GM19043 (cell line): ENCODE measurements at regions not wholly inside any gene's neighbourhood (a gene's known extent, or its start where the extent isn't known, plus 50 kb on each side); places are given as distances from the start of the nearest gene placed in this dataset.

ENCODE experiments used
- ATAC-seq: cut with Tn5 transposase; IDR thresholded peaks from one replicate; pipeline ENCODE4 v1.9.1; 2021; ENCODE audit warnings: low read depth; ENCODE audit not compliant: unreplicated experiment

GRCh38 chr17:12287953-12288352 lies 267.3 kb downstream of the MAP2K4 start:
- no peak for ATAC-seq

- ATAC-seq: no peak
Measured at GRCh38 chr17:12290207-12290606, 269.5 kb downstream of the MAP2K4 start.

DNA sequence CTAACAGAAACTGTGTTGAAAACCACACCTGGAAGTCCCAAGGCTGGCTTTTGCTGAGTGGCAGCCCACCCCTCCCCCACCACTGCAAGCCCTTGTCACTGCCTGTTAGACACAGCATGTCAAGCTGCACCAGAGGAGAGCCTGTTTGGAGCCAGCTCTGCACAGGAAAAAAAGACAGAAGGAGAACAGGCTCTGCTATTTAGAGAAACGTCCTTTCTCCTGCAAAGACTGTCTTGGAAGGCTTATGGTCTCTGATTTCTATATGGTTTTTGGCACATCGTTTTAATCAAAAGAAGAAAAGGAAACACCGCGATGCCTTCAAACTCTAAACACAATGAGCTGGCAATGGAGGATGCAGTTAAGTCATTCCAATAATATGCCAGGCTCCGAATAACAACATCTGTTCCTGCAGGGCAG lies 275.5 kb downstream of the MAP2K4 start:
- no peak for ATAC-seq

DNA sequence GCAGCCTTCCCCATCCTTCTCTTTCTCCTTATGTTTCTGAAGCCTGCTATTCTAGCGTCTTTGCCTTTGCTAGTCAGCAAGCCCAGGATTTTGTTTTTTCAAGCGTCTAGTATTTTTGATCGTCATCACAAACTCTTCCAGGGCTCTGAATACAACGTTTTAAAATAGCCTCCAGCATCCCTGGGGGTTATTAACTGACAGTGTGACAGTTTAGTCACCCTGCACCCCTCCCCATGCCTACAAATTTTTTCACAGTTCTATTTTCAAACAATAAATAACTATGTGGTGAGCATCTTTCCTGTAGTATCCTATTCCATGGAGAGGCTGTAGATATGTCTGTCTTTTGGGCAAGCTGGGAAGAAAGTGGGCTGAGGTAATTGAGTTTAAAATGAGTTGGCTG lies 280.9 kb downstream of the MAP2K4 start:
- ATAC-seq: no peak

- ATAC-seq: no peak
Measured at GRCh38 chr17:12302711-12303110, 282.0 kb downstream of the MAP2K4 start.

GRCh38 chr17:12310811-12311210 lies 290.1 kb downstream of the MAP2K4 start:
- ATAC-seq: no peak

DNA sequence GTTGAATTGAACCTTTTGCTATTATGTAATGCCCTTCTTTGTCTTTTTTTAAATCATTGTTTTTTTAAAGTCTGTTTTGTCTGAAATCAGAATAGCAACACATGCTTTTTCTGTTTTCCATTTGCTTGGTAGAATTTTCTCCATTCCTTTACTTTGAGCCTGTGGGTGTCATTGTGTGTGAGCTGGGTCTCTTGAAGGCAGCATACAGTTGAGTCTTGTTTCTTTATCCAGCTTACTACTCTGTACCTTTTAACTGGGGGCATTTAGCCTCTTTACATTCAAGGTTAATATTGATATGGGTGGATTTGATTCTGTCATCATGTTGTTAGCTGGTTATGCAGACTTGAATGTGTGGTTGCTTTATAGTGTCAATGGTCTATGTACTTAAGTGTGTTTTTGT lies 292.0 kb downstream of the MAP2K4 start:
- no peak for ATAC-seq

DNA sequence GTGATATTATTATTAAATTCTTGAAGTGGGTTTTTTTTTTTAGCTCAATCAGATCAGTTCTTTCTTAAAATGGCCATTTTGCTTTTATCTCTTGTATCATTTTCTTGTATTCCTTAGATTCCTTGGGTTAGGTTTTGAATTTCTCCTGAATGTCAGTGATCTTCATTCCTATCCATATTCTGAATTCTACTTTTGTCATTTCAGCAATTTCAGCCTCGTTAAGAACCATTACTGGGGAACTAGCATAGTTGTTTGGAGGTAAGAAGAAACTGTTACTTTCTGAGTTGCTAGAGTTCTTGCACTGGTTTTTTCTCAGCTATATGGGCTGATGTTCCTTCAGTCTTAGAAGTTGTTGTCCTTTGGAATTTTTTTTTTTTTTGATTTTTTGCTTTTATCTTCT lies 293.1 kb downstream of the MAP2K4 start:
- no peak for ATAC-seq

DNA sequence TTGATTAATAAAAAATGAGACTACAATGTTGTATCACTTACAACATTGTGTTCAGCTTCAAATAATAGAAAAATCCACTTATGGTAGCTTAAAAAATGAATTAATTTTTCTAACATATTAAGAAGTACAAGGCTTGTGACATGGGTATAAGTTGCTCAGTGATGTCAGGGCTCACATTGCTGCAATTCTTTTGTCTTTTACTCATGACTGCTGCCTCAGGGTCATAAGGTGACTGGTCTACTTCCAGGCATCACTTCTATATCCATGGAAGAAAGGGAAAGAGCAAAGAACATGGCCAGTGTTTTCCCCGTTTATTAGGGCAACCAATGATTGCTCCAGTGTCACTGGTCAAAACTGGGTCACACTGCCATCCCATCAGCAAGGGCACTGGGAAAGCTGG lies 295.3 kb downstream of the MAP2K4 start:
- ATAC-seq: no peak

DNA sequence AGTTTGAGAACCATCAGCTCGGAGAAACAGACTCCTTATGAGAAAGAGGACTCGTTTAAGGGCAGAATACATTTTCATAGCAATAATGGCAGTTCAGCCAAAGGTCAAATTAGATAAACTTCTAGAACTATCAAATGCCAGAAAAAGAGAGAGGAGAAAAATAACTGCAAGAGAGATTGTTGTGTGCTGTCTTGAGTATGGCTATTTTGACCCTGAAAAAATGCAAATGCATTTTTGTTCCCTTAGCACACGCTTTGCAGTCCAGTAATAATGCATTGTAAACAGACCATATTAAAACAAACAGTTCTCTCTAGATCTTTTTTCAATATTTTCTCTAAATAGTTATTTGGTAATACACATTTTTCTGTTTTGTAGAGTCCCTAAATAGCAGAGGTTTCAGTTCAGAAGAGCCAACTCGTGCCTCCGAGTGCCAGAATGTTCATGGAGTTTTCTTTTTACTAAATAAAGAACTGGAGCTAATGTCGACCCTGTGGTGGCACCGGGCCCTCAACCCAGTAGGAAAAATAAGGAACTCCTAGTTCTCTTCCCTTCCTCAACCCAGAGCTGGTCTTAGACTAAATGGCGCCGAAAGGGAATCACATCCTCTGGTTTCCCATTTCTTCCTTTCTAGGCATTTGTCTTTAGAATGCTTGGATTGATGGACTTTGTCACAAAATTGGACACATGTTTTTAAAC lies 298.0 kb downstream of the MAP2K4 start:
- no peak for ATAC-seq

GRCh38 chr17:12320286-12320685 lies 299.6 kb downstream of the MAP2K4 start:
- ATAC-seq: no peak

GRCh38 chr17:12328204-12328603 lies 307.5 kb downstream of the MAP2K4 start:
- ATAC-seq: no peak

- ATAC-seq: no peak
Measured at GRCh38 chr17:12330456-12330855, 309.8 kb downstream of the MAP2K4 start.

GRCh38 chr17:12341328-12341727 lies 320.7 kb downstream of the MAP2K4 start:
- no peak for ATAC-seq

- ATAC-seq: no peak
Measured at GRCh38 chr17:12342161-12342560, 321.5 kb downstream of the MAP2K4 start.

- ATAC-seq: no peak
Measured at GRCh38 chr17:12342609-12343435, 322.1 kb downstream of the MAP2K4 start.

- no peak for ATAC-seq
Measured at GRCh38 chr17:12348476-12348875, 317.2 kb upstream of the MYOCD start.

DNA sequence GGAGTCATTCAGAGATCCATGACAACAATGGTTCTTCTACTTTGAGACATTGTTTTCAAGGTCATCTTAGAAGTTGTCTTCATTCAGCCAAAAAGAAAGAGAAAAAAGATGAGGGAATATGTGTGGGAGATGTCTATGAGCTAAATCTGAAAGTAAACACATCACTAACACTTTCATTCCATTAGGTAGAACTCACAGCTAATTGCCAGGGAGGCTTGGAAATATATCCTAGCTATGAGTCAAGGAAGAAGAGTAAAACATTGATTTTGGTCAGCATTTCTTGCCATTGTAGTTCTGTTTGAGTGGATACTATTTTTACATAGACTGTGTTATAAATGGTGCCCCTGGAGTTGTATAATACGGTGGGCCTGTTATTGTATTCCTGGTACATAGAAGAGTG lies 316.4 kb upstream of the MYOCD start:
- ATAC-seq: no peak

- no peak for ATAC-seq
Measured at GRCh38 chr17:12352127-12352526, 313.6 kb upstream of the MYOCD start.

- no peak for ATAC-seq
Measured at GRCh38 chr17:12357600-12357999, 308.1 kb upstream of the MYOCD start.

GRCh38 chr17:12358477-12358876 lies 307.2 kb upstream of the MYOCD start:
- no peak for ATAC-seq

DNA sequence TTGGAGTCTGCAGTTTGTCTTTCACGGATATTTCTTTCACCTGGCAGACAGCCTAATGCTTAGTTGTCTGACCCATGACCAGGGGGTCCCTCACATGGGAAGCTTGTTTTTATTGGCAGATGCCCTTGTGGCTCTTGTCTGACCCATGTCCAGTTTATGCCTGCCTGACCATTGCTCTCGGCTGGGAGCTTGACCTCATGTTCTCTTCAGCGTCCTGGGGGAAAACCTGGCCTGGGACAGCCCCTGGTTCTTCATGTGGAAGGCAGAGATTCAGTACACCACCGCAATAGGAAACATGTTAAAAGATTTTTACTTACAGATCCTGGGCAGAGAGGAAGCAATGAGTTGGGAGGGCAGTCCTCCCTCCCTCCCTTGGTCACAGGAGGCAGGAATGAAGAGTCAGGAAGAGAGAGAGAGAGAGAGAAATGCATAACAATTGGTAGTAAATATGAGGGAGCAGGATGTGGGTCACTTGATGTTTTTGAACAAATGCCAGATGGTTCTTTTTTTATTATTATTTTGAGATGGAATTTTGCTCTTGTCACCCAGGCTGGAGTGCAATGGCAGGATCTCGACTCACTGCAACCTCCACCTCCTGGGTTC lies 302.7 kb upstream of the MYOCD start:
- no peak for ATAC-seq
